K562 (cell line): ENCODE measurements at regions not wholly inside any gene's neighbourhood (a gene's known extent, or its start where the extent isn't known, plus 50 kb on each side); places are given as distances from the start of the nearest gene placed in this dataset.

ENCODE experiments used
- CHD2 ChIP-seq: IDR thresholded peaks from 2 replicates; pipeline ENCODE4 v1.6.1; 2011; ENCODE audit warnings: low read depth, low read length
- JUNB ChIP-seq: fragments of 450-650 bp; formaldehyde crosslinking; conservative IDR thresholded peaks from 2 replicates; pipeline ENCODE4 v1.4.0; 2020; ENCODE audit warnings: mild to moderate bottlenecking
- NFRKB ChIP-seq: fragments of 450-650 bp; IDR thresholded peaks from 2 replicates; pipeline ENCODE4 v1.6.1; 2016; ENCODE audit warnings: low read depth
- PHB ChIP-seq: fragments of 250-450 bp; sonication (Bioruptor Pico); IDR thresholded peaks from 2 replicates; pipeline ENCODE4 v1.5.0; 2021
- POLR2A ChIP-seq: fragments of 450-650 bp; conservative IDR thresholded peaks from 2 replicates; pipeline ENCODE4 v1.6.1; 2016
- RAD21 ChIP-seq, 2 experiments: fragments of 250-450 bp in 1 of 2; fragments of 450-650 bp in 1 of 2; sonication (Bioruptor Pico) in 1 of 2; formaldehyde crosslinking in 1 of 2; IDR thresholded peaks in 1 of 2; conservative IDR thresholded peaks in 1 of 2; 2 replicates each; pipeline versions ENCODE4 v1.4.0 to v1.8.0; 2020 to 2022; ENCODE audit warnings: mild to moderate bottlenecking in 2 of 2, moderate library complexity in 1 of 2
- TBL1XR1 ChIP-seq, 2 experiments: IDR thresholded peaks; 2 replicates each; pipeline ENCODE4 v1.6.1; 2012; ENCODE audit warnings: improper control_type of control experiment in 2 of 2, low read length in 2 of 2, mild to moderate bottlenecking in 1 of 2
- USF2 ChIP-seq: sonication (generic); formaldehyde crosslinking; IDR thresholded peaks from 2 replicates; pipeline ENCODE4 v1.5.0; 2020; ENCODE audit warnings: missing genetic modification reagents
- ZKSCAN8 ChIP-seq: fragments of 200-800 bp; sonication (Bioruptor generic); IDR thresholded peaks from 2 replicates; pipeline ENCODE4 v1.6.1; 2016; ENCODE audit warnings: missing genetic modification characterization, missing compliant biosample characterization
- ZNF274 ChIP-seq: IDR thresholded peaks from 2 replicates; pipeline ENCODE4 v1.6.1; 2011; ENCODE audit warnings: low read depth, mild to moderate bottlenecking, low read length, moderate library complexity, borderline replicate concordance
- TF ChIP-seq, protein P1 (sequence below), 3 experiments: IDR thresholded peaks in 2 of 3; conservative IDR thresholded peaks in 1 of 3; 2 replicates each; pipeline ENCODE4 v1.5.1; 2011 to 2012; ENCODE audit warnings: low read length in 3 of 3, mild to moderate bottlenecking in 3 of 3, control low read depth in 2 of 3, improper control_type of control experiment in 1 of 3, inconsistent platforms in 1 of 3, low read depth in 1 of 3, mixed read lengths in 1 of 3, moderate library complexity in 1 of 3; ENCODE audit not compliant: insufficient read depth in 2 of 3

- TF ChIP-seq ZKSCAN8 (CRISPR knock-in tag) (no peak), POLR2A (no peak), JUNB (CRISPR knock-in tag) (no peak), PHB (no peak), USF2 (CRISPR knock-in tag) (no peak), NFRKB (no peak), CHD2 (no peak), ZNF274 (no peak), TBL1XR1 (IDR thresholded peaks at IDR 0.05; ENCODE audit: low read length in 2 of 2) (no peak), RAD21 (CRISPR knock-in tag; conservative IDR thresholded peaks at IDR 0.05 in 1 of 2, IDR thresholded peaks at IDR 0.05 in 1 of 2) (no peak)
- TF ChIP-seq, protein P1, sequence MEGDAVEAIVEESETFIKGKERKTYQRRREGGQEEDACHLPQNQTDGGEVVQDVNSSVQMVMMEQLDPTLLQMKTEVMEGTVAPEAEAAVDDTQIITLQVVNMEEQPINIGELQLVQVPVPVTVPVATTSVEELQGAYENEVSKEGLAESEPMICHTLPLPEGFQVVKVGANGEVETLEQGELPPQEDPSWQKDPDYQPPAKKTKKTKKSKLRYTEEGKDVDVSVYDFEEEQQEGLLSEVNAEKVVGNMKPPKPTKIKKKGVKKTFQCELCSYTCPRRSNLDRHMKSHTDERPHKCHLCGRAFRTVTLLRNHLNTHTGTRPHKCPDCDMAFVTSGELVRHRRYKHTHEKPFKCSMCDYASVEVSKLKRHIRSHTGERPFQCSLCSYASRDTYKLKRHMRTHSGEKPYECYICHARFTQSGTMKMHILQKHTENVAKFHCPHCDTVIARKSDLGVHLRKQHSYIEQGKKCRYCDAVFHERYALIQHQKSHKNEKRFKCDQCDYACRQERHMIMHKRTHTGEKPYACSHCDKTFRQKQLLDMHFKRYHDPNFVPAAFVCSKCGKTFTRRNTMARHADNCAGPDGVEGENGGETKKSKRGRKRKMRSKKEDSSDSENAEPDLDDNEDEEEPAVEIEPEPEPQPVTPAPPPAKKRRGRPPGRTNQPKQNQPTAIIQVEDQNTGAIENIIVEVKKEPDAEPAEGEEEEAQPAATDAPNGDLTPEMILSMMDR (IDR thresholded peaks at IDR 0.05 in 2 of 3, conservative IDR thresholded peaks at IDR 0.05 in 1 of 3; ENCODE audit: insufficient read depth in 2 of 3, low read depth in 1 of 3, low read length in 3 of 3) = no peak
Measured at GRCh38 chr22:26902401-26903029, 245.1 kb downstream of the MIAT start.
